Umbilical cord (tissue), 1 donor: ENCODE measurements at regions not wholly inside any gene's neighbourhood (a gene's known extent, or its start where the extent isn't known, plus 50 kb on each side); places are given as distances from the start of the nearest gene placed in this dataset.
A peak's percentile ranks its signal among the peaks of the same experiment; 100 is the strongest.
"Not testable (repeated sequence)": the region's sequence is repeated elsewhere in the genome, so short reads cannot be mapped to it uniquely, and the experiment has no call there.

Experiments
- DNase-seq: peaks from one replicate; pipeline ENCODE4 v3.0.0-alpha.2; 2015; ENCODE audit warnings: low spot score

GRCh38 chr10:23493711-23494110 is 54.8 kb downstream of the OTUD1 start:
- DNase-seq: no peak

- DNase-seq: peak; percentile 3
Observed at GRCh38 chr10:23496727-23497126, 57.9 kb downstream of the OTUD1 start.

GRCh38 chr10:23499372-23500132 is 60.7 kb downstream of the OTUD1 start:
- DNase-seq: peak; percentile 5

DNA sequence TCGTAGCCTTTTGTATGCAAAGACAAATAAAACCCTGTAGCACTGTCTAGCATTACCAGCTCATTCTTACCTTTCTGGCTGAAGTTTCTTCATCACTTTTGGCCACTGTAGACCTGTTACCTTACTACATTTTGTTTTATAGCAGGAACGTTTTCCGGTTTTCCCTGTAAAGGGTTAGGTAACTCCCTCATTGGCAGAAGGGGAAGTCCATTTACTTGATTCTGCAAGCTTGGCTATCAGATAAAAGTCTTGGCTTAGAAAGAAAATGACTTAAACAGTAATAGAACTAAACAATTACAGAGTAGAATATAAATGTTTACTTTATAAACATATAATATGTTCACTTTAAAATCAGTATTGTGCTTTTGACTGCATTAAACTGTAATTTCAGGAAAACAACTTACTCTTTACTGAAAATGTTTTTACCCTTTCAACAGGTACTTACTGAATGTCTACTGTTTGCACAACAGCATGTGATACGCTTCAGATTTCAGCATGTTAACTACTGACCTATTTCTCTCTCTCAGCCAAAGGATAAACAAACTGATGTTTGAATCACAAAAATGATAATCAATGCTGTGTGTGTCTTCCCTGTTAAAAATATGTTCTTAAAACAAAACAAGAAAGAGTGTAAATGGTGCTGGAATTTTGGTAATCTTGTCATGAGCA is 67.1 kb downstream of the OTUD1 start:
- no peak for DNase-seq

DNA sequence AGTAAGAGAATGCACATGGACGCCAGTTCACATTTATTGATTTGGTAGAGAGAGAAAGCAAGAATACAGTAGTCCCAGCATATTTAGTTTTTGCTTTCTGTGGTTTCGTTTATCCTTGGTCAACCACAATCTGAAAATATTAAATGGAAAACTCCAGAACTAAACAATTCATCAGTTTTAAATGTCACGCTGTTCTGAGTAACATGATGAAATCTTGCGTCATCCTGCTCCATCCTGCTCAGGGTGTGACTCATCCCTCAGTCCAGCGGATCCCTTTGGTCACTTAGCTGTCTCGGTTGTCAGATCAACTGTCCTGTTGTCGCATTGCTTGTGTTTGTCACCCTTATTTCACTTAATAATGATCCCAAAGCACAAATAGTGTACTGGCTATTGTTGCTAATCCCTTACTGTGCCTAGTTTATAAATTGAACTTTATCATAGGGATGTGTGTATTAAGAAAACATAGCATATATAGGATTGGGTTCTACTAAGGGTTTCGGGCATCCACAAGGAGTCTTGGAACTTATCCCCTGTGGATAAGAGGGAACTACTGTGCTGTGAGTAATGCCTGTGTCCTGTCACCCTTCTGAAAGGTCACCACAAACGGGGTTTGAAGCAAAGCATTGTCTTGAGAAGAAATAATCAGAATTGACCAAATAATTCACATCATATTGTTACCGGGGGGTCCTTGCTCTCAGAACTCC is 73.6 kb downstream of the OTUD1 start:
- DNase-seq: no peak

DNA sequence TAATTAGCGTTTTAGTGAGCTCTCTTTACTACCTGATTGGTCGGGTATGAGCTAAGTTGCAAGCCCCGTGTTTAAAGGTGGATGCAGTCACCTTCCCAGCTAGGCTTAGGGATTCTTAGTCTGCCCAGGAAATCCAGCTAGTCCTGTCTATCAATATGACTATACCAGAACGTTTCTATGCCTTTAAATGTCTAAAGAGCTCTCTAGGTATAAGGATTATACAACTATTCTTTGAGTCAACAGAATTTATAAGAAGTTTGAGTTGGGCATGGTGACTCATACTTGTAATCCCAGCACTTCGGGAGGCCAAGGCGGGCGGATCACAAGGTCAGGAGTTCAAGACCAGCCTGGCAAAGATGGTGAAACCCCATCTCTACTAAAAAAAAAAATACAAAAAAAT is 74.7 kb downstream of the OTUD1 start:
- not testable (repeated sequence) for DNase-seq

- DNase-seq: no peak
Observed at GRCh38 chr10:23514321-23514720, 75.4 kb downstream of the OTUD1 start.

GRCh38 chr10:23516530-23516929 is 77.7 kb downstream of the OTUD1 start:
- peak; percentile 44 for DNase-seq

GRCh38 chr10:23517155-23517554 is 78.3 kb downstream of the OTUD1 start:
- no peak for DNase-seq

GRCh38 chr10:23521735-23522134 is 82.9 kb downstream of the OTUD1 start:
- no peak for DNase-seq

DNA sequence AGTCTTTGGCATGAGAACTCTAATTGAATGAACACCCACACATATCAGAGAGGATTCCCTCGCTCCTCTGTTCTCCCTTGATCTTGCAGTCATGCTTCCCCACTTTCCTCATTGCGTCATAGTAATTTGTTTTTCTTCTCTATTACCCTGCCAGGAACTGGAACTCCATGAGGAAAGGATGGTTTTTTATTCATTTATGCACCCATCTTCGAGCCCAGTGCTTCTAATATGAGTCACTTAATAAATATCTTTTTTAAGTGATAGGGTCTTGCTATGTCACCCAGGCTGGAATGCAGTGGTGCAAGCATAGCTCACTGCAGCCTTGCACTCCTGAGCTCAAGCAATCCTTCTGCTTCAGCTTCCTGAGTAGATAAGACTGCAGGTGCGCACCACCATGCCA is 83.5 kb downstream of the OTUD1 start:
- no peak for DNase-seq

DNA sequence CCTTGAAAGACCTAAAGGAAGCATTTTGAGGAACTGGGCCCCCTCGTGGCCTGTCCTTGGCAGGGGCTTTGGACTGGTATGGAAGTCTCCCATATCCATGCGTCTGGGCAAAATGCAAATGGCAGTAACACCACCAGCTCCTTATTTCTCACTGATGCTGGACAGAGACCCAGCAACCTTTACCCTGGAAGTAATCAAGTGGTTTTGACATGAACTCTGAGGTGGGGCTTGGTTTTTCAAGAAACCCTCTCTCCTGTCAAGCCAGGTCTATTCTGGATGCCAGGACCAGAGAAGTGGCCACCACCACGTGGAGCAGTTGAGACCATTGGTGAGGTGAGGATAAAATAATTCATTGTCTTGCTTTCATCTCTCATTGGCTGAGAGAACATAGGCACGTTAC is 84.4 kb downstream of the OTUD1 start:
- no peak for DNase-seq

- peak; percentile 22 for DNase-seq
Observed at GRCh38 chr10:23525406-23525805, 86.5 kb downstream of the OTUD1 start.

GRCh38 chr10:23528419-23528818 is 89.5 kb downstream of the OTUD1 start:
- no peak for DNase-seq

DNA sequence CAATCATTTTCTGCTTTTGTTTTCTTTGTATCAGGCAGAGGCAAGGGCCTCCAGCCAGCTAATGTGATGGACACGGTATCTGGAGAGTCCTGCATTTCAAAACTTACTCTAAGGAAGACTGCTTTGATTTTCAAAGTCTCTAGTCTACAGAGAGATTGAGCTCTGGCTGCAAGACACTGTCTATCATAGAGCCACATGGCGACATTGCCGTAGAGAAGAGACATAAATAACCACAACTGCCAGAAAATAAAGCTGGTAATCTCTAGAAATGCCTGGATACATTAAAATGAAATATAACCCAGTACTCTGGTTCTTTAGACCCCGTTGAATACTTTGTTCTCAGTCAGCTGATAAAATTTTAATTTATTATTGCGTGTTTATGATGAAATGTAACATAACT is 90.8 kb downstream of the OTUD1 start:
- peak; percentile 22 for DNase-seq

DNA sequence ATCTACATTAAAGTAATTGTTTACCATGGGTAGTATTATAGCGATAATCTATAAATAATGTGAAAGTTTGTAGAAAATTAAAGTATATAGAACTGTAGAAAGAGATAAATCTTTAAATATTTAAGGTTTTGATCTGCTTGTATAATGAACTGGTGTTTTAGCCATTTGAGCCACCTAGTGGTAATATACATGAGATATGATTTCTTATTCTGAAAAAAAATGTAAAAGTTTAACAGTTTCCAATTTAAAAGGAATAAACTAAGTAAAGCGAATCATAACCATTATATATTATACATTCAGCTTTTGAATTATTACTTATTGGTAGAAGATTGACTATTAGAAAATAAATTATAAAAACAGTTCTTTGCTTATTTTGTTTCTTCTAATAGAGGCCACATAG is 91.2 kb downstream of the OTUD1 start:
- peak; percentile 11 for DNase-seq

DNA sequence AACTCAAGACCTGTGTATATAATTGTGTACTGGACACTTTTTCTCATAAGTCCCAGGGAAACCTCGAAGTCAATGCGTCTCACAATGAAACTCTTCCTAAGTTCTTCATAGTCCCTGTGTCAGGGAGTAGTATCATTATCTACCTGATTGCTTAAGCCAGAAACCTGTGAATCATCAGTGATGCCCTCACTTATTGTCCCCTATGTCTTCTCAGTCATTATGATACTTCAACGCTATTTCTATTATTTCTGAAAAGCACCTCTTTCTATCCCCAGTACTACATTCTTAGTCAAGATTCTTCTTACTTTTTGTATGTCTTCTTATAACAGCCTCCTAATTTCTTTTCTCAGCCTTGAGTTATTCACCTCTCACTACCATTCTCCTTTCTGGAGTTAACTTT is 94.3 kb downstream of the OTUD1 start:
- no peak for DNase-seq

GRCh38 chr10:23534326-23534725 is 95.5 kb downstream of the OTUD1 start:
- DNase-seq: no peak

DNA sequence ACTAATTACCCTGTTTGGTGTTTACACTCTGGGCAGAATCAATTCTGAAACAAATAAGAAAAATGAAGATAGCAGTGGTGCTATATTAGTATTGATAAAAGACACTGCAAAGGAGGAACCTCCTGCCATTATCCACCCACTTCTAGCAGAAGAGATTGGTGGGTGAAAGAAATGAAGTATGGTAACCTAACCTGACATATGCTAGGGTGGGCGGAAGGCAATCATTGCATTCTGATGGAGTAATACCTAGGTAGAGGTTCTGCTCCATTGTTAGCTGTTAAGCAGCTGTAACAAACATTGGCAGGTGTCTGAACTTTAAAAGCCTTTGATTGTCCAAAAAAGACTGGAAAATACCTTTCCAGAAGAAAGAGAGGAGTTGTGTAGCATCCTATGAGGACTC is 95.9 kb downstream of the OTUD1 start:
- DNase-seq: no peak

DNA sequence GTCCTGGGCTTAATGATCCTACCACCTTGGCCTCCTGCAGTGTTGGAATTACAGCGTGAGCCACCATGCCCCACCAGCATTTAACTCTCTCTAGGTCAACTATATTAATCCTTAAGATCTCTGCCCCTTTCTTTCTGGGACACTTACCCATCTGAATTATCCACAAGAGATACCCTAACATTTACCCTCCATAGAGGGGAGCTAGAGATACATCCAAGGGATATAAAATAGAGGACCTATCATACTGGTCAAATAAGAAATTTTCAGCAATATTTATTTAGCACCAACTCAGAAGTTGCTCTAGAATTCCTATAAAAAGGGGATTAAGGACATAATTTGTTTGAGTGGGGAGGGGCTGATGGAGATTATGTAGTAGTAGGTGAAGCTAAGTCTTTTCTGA is 96.5 kb downstream of the OTUD1 start:
- DNase-seq: no peak

- no peak for DNase-seq
Observed at GRCh38 chr10:23538968-23539367, 100.1 kb downstream of the OTUD1 start.

GRCh38 chr10:23540401-23541030 is 101.6 kb downstream of the OTUD1 start:
- DNase-seq: peak; percentile 31
